ENCODE measurements at regions not wholly inside any gene's neighbourhood (a gene's known extent, or its start where the extent isn't known, plus 50 kb on each side); places are given as distances from the start of the nearest gene placed in this dataset.

DNA sequence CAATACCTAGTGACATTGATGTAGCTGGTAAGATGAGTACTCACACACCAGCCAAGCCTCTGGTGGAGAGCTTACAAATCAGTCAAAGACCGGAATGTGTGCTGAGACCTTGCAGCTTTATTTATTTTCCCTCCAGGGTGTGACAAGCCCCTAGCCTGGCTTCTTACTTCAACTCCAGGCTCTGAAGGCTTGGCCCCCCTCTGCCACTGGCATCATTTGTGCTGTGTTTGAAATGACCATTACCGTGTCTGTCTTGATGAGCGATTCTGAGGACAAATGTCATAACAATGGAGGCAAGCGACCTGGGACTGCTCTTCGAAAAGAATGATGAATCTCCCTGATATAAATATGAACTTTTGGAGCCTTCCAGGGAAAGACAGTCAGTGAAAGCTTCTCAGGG lies 749.9 kb upstream of the HS6ST1 start:
- ChIA-PET POLR2A (no interaction called here), CTCF (no interaction called here)
- DNase-seq = no peak
- H3K4me3 ChIP-seq (ENCODE audit: low read length) = no peak overlapping the region
- Mint-ChIP-seq H3K4me1 (no peaks in the 10 kb centered on the region), H3K9me3 (peaks cover 0 to 2% (median 0%) of the 10 kb centered on the region in 5 donors), H3K4me3 (no peak overlapping the region), H3K27me3 (peaks cover 0 to 1% of the 10 kb centered on the region in 2 donors), H3K27ac (no peak overlapping the region), H3K36me3 (no peaks in the 10 kb centered on the region)
- no peak overlapping the region for H3K27ac ChIP-seq (ENCODE audit: low read depth, low read length)
- no peaks in the 10 kb centered on the region for H3K27me3 ChIP-seq (ENCODE audit: insufficient read depth, low read length, poor library complexity, severe bottlenecking)
- no peaks in the 10 kb centered on the region for H3K36me3 ChIP-seq (ENCODE audit: insufficient read depth, low read length)
- H3K9me3 ChIP-seq (ENCODE audit: low read length) = no peaks in the 10 kb centered on the region
- no peaks in the 10 kb centered on the region for H3K4me1 ChIP-seq (ENCODE audit: insufficient read depth, low read length)

DNA sequence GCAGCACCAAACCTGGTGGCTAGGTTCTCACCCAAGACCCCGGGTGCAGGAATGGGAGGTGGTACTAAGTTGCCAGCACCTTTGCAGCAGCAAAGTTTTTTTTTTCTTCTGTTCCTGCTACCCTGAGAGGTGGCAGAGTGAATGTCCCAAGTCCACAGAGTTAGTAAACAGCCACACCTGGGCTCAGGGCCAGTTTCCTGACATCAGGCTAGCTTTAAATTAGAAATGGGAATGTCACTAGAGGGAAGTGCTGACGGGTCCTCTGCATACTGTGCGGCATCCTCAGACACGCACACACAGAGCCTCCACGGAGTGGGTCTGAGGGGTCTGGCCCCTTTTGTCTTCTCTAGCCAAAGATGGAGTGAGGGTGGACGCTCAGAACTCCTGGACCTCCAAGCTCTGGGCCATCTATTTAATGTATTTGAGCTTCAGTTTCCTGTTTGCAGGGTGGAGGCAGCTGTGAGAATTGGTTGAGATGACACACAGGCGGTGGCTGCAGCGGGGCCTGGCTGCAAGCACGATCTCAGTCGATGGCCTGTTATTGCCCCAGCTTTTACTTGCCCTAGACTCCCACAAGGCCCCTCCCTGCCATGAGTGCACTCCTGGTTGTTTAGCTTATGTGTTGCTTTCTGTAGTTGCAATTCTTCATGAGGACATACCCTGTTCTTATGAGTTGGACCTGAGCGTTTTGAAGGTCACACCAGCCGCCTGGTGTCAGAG lies 751.4 kb upstream of the HS6ST1 start:
- no peaks in the 10 kb centered on the region for H3K4me1 ChIP-seq (ENCODE audit: insufficient read depth, low read length)
- no peak for DNase-seq
- no peaks in the 10 kb centered on the region for H3K4me1 Mint-ChIP-seq
- H3K9me3 ChIP-seq (ENCODE audit: low read length) = no peaks in the 10 kb centered on the region
- H3K36me3 Mint-ChIP-seq = no peaks in the 10 kb centered on the region
- no peaks in the 10 kb centered on the region for H3K27me3 ChIP-seq (ENCODE audit: insufficient read depth, low read length, poor library complexity, severe bottlenecking)
- no peaks in the 10 kb centered on the region for H3K27me3 Mint-ChIP-seq
- H3K27ac ChIP-seq (ENCODE audit: low read depth, low read length) = no peak overlapping the region
- H3K9me3 Mint-ChIP-seq = peaks cover 0 to 2% (median 0%) of the 10 kb centered on the region in 5 donors
- H3K36me3 ChIP-seq (ENCODE audit: insufficient read depth, low read length) = no peaks in the 10 kb centered on the region
- H3K27ac Mint-ChIP-seq = no peak overlapping the region
- no peak overlapping the region for H3K4me3 Mint-ChIP-seq
- no peak overlapping the region for H3K4me3 ChIP-seq (ENCODE audit: low read length)
- ChIA-PET CTCF (no interaction called here), POLR2A (no interaction called here)

- Mint-ChIP-seq H3K4me1 (no peaks in the 10 kb centered on the region), H3K27me3 (no peaks in the 10 kb centered on the region), H3K36me3 (no peaks in the 10 kb centered on the region), H3K4me3 (no peak overlapping the region), H3K27ac (no peak overlapping the region), H3K9me3 (peaks cover 0 to 2% (median 0%) of the 10 kb centered on the region in 5 donors)
- ChIA-PET POLR2A (no interaction called here), CTCF (no interaction called here)
- no peaks in the 10 kb centered on the region for H3K4me1 ChIP-seq (ENCODE audit: insufficient read depth, low read length)
- no peaks in the 10 kb centered on the region for H3K27me3 ChIP-seq (ENCODE audit: insufficient read depth, low read length, poor library complexity, severe bottlenecking)
- no peaks in the 10 kb centered on the region for H3K36me3 ChIP-seq (ENCODE audit: insufficient read depth, low read length)
- H3K9me3 ChIP-seq (ENCODE audit: low read length) = no peaks in the 10 kb centered on the region
- no peak overlapping the region for H3K4me3 ChIP-seq (ENCODE audit: low read length)
- no peak for DNase-seq
- no peak overlapping the region for H3K27ac ChIP-seq (ENCODE audit: low read depth, low read length)
Observed at GRCh38 chr2:129070663-129071062, 752.0 kb upstream of the HS6ST1 start.

DNA sequence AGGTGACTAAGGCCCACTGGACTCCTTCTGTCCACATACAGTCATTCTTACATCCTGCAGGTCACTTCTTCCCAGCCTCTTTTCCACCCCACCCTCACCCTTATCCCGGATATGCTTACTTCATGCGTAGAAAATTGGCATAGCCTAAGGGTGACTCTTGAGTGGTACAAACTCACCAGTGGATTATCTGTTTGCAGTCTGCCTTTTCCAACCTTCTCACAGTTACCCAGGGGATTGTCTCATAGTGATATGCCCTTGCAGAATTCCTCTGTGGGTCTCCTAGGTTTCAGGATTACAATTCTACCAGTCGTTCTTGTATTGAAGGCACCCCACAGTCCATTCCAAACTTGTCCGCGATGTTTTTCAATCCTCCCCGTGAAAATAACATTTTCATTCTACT lies 752.9 kb upstream of the HS6ST1 start:
- no peak for DNase-seq
- H3K27me3 Mint-ChIP-seq = no peaks in the 10 kb centered on the region
- ChIA-PET POLR2A (no interaction called here), CTCF (no interaction called here)
- no peaks in the 10 kb centered on the region for H3K4me1 Mint-ChIP-seq
- no peak overlapping the region for H3K27ac ChIP-seq (ENCODE audit: low read depth, low read length)
- no peak overlapping the region for H3K27ac Mint-ChIP-seq
- no peak overlapping the region for H3K4me3 Mint-ChIP-seq
- peaks cover 0 to 2% (median 0%) of the 10 kb centered on the region in 5 donors for H3K9me3 Mint-ChIP-seq
- H3K4me1 ChIP-seq (ENCODE audit: insufficient read depth, low read length) = no peaks in the 10 kb centered on the region
- H3K36me3 ChIP-seq (ENCODE audit: insufficient read depth, low read length) = no peaks in the 10 kb centered on the region
- no peaks in the 10 kb centered on the region for H3K36me3 Mint-ChIP-seq
- H3K9me3 ChIP-seq (ENCODE audit: low read length) = no peaks in the 10 kb centered on the region
- no peak overlapping the region for H3K4me3 ChIP-seq (ENCODE audit: low read length)
- H3K27me3 ChIP-seq (ENCODE audit: insufficient read depth, low read length, poor library complexity, severe bottlenecking) = no peaks in the 10 kb centered on the region

- H3K9me3 Mint-ChIP-seq = peaks cover 0 to 4% (median 0%) of the 10 kb centered on the region in 5 donors
- no peak overlapping the region for H3K4me3 Mint-ChIP-seq
- no peaks in the 10 kb centered on the region for H3K4me1 Mint-ChIP-seq
- H3K4me3 ChIP-seq (ENCODE audit: low read length) = no peak overlapping the region
- H3K27me3 ChIP-seq (ENCODE audit: insufficient read depth, low read length, poor library complexity, severe bottlenecking) = no peaks in the 10 kb centered on the region
- ChIA-PET POLR2A (no interaction called here), CTCF (no interaction called here)
- no peak for DNase-seq
- no peaks in the 10 kb centered on the region for H3K36me3 ChIP-seq (ENCODE audit: insufficient read depth, low read length)
- H3K4me1 ChIP-seq (ENCODE audit: insufficient read depth, low read length) = no peaks in the 10 kb centered on the region
- H3K36me3 Mint-ChIP-seq = no peaks in the 10 kb centered on the region
- H3K9me3 ChIP-seq (ENCODE audit: low read length) = no peaks in the 10 kb centered on the region
- H3K27ac ChIP-seq (ENCODE audit: low read depth, low read length) = no peak overlapping the region
- H3K27ac Mint-ChIP-seq = no peak overlapping the region
- no peaks in the 10 kb centered on the region for H3K27me3 Mint-ChIP-seq
Observed at GRCh38 chr2:129074298-129074920, 755.7 kb upstream of the HS6ST1 start.

DNA sequence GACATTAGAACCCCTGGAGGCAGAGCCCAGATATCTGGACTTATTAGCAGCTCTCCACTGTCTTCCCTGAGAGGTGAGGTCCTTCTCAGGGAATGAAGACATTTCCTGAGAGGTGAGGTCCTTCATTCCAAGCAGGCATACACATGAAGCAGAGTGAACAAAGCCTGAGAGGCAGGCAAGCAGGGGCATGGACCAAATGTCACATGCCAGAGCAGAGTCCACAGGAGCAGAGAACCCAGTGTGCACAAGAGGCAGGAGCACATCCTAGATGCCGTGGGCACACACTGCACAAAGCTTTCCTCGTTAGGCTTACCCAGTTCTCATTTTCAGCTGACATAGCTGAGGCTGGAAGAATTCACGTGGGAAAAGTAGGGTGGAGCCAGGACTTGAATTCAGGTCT lies 759.9 kb upstream of the HS6ST1 start:
- Mint-ChIP-seq H3K36me3 (no peaks in the 10 kb centered on the region), H3K4me3 (no peak overlapping the region), H3K9me3 (peaks cover 0 to 2% (median 0%) of the 10 kb centered on the region in 5 donors), H3K27ac (no peak overlapping the region), H3K27me3 (no peaks in the 10 kb centered on the region), H3K4me1 (no peaks in the 10 kb centered on the region)
- no peaks in the 10 kb centered on the region for H3K9me3 ChIP-seq (ENCODE audit: low read length)
- H3K27me3 ChIP-seq (ENCODE audit: insufficient read depth, low read length, poor library complexity, severe bottlenecking) = no peaks in the 10 kb centered on the region
- no peaks in the 10 kb centered on the region for H3K36me3 ChIP-seq (ENCODE audit: insufficient read depth, low read length)
- ChIA-PET POLR2A (no interaction called here), CTCF (no interaction called here)
- no peak for DNase-seq
- H3K4me1 ChIP-seq (ENCODE audit: insufficient read depth, low read length) = no peaks in the 10 kb centered on the region
- H3K27ac ChIP-seq (ENCODE audit: low read depth, low read length) = no peak overlapping the region
- no peak overlapping the region for H3K4me3 ChIP-seq (ENCODE audit: low read length)

DNA sequence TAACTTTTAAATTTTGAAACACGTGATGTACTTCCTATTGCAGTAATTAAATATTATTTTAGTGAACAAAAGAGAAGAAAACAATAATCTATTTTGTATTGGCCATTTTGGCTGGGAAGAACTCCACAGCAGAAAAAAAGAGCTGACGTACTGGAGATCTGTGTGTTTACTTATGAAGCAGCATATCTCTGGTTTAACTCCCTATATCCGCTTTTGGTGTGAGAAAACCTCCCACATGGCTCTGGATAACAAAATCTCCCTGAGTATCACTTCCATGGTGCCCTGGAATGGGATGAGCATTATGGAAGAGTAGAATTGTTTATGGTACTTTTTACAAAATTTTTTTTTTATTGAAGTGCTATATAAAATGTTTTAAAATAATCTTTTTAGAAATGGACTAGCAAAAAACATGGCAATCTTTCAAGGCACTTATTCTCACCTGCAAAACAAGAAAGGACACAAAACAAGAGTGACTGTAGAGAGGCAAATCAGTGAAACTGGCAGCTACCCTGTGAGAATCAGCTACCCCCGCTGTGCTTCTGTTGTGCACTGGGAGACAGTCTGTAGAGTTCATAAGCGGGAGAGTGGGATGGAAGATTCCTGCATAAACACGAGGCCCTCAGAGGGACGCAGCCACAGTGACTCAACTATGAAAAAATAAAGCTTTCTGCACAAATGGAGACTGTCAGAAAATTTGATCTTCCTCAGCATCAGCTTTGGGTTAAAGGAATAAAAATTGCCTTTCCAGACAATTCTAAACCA lies 762.2 kb upstream of the HS6ST1 start:
- no peaks in the 10 kb centered on the region for H3K9me3 ChIP-seq (ENCODE audit: low read length)
- no peaks in the 10 kb centered on the region for H3K4me1 Mint-ChIP-seq
- POLR2A ChIA-PET = no interaction called here
- no peak for DNase-seq
- H3K36me3 Mint-ChIP-seq = no peaks in the 10 kb centered on the region
- no peak overlapping the region for H3K4me3 Mint-ChIP-seq
- no peak overlapping the region for H3K4me3 ChIP-seq (ENCODE audit: low read length)
- no peaks in the 10 kb centered on the region for H3K4me1 ChIP-seq (ENCODE audit: insufficient read depth, low read length)
- no peaks in the 10 kb centered on the region for H3K36me3 ChIP-seq (ENCODE audit: insufficient read depth, low read length)
- CTCF ChIA-PET = no interaction called here
- no peak overlapping the region for H3K27ac ChIP-seq (ENCODE audit: low read depth, low read length)
- no peak overlapping the region for H3K27ac Mint-ChIP-seq
- H3K27me3 Mint-ChIP-seq = no peaks in the 10 kb centered on the region
- H3K27me3 ChIP-seq (ENCODE audit: insufficient read depth, low read length, poor library complexity, severe bottlenecking) = no peaks in the 10 kb centered on the region
- peaks cover 0 to 2% (median 0%) of the 10 kb centered on the region in 5 donors for H3K9me3 Mint-ChIP-seq

- H3K9me3 Mint-ChIP-seq = peaks cover 0 to 2% (median 0%) of the 10 kb centered on the region in 5 donors
- H3K27ac Mint-ChIP-seq = no peak overlapping the region
- no peak overlapping the region for H3K4me3 Mint-ChIP-seq
- DNase-seq = no peak
- no peak overlapping the region for H3K4me3 ChIP-seq (ENCODE audit: low read length)
- ChIA-PET CTCF (no interaction called here), POLR2A (no interaction called here)
- H3K4me1 Mint-ChIP-seq = no peaks in the 10 kb centered on the region
- H3K27me3 Mint-ChIP-seq = peaks cover 0 to 3% of the 10 kb centered on the region in 2 donors
- H3K9me3 ChIP-seq (ENCODE audit: low read length) = no peaks in the 10 kb centered on the region
- H3K36me3 ChIP-seq (ENCODE audit: insufficient read depth, low read length) = no peaks in the 10 kb centered on the region
- no peaks in the 10 kb centered on the region for H3K4me1 ChIP-seq (ENCODE audit: insufficient read depth, low read length)
- no peaks in the 10 kb centered on the region for H3K36me3 Mint-ChIP-seq
- no peak overlapping the region for H3K27ac ChIP-seq (ENCODE audit: low read depth, low read length)
- H3K27me3 ChIP-seq (ENCODE audit: insufficient read depth, low read length, poor library complexity, severe bottlenecking) = no peaks in the 10 kb centered on the region
Observed at GRCh38 chr2:129085386-129085785, 766.7 kb upstream of the HS6ST1 start.
